AG10803 (cell line): ENCODE measurements at regions not wholly inside any gene's neighbourhood (a gene's known extent, or its start where the extent isn't known, plus 50 kb on each side); places are given as distances from the start of the nearest gene placed in this dataset.
A peak's percentile ranks its signal among the peaks of the same experiment; 100 is the strongest.
"Not testable (repeated sequence)": the region's sequence is repeated elsewhere in the genome, so short reads cannot be mapped to it uniquely, and the experiment has no call there.

Source experiments
- DNase-seq: peaks from one replicate; pipeline ENCODE4 v3.0.0; 2010; ENCODE audit warnings: low read depth
- H3K4me3 ChIP-seq: 2 replicates; pipeline ENCODE4 v1.5.1; 2011; ENCODE audit warnings: mild to moderate bottlenecking, low read length, control low read depth
- TF ChIP-seq, protein P1 (sequence below): conservative IDR thresholded peaks from 2 replicates; pipeline ENCODE4 v1.5.1; 2011; ENCODE audit warnings: mild to moderate bottlenecking, low read length, control low read depth, inconsistent platforms

DNA sequence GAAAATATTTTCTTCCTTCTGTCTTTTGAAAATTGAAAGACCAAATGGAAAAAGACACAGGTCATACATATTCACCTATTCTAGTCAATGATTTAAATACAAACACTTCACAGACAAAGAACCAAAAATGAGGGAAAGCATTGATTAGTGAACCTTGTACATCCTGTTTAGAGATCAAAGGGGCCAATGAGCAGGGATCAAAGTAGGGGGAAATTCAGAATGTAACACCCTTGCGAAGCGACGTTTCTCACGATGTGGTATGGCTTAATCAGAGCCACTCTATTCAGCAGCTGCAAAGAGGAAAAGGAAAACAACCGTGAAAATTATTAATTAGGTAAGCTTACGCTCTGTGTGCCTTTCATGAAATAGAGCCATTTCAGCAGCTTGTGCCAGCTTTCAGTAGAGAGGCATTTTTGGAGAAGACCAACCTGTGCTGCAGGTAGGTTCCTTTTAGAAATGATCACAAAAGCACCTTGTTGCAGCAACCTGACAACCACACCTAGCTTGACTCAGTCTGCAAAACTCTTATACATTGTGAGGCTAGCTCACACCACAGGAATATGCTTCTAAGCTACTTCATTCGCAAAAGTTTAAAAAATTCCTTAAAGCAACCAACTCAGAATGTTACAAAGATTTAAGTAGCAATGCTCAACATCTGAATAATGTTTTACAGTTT, 78.0 kb downstream of the DKK1 start:
- TF ChIP-seq, protein P1, sequence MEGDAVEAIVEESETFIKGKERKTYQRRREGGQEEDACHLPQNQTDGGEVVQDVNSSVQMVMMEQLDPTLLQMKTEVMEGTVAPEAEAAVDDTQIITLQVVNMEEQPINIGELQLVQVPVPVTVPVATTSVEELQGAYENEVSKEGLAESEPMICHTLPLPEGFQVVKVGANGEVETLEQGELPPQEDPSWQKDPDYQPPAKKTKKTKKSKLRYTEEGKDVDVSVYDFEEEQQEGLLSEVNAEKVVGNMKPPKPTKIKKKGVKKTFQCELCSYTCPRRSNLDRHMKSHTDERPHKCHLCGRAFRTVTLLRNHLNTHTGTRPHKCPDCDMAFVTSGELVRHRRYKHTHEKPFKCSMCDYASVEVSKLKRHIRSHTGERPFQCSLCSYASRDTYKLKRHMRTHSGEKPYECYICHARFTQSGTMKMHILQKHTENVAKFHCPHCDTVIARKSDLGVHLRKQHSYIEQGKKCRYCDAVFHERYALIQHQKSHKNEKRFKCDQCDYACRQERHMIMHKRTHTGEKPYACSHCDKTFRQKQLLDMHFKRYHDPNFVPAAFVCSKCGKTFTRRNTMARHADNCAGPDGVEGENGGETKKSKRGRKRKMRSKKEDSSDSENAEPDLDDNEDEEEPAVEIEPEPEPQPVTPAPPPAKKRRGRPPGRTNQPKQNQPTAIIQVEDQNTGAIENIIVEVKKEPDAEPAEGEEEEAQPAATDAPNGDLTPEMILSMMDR, result no peak
- no peak overlapping the region for H3K4me3 ChIP-seq
- DNase-seq, result no peak

DNA sequence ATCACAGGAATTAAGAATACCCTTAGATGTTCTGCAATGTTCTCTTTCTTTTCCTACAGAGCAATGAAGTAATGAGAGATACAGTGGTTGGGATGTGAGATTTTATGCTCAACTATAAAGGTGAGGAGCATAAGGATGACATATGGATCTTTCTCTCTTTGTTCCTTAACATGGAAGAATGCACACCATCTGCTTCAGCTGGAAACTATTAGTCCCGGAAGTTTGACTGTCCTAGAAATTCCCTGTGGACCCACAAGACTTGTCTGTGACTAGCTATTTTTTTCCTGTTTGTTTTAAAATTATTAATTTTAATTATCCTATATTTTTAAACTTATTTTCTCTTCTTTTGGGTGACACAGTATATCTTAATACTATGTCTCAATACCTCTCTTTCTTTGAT, 80.2 kb downstream of the DKK1 start:
- no peak overlapping the region for H3K4me3 ChIP-seq
- TF ChIP-seq, protein P1, result no peak
- DNase-seq, result peak; percentile 38

DNA sequence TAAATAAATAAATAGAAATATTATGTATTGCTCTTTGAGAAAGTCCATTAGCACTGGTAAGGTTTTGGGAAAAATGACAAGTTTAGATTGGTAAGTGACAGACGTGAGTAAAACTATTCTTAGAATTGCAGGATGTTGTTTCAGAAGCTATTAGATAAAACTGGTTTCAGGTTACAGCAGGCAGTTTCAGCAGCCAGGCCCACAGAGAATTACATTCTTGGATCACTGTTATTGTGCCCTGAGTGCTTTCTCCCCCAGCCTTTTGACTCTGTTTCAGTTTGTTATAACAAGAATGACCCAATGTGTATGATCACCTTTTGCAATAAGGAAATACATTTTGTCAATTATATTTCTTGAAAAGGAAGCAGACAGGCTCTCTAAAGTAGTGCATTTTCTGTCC, 86.5 kb downstream of the DKK1 start:
- no peak for DNase-seq
- H3K4me3 ChIP-seq, result no peak overlapping the region
- TF ChIP-seq, protein P1, result no peak

DNA sequence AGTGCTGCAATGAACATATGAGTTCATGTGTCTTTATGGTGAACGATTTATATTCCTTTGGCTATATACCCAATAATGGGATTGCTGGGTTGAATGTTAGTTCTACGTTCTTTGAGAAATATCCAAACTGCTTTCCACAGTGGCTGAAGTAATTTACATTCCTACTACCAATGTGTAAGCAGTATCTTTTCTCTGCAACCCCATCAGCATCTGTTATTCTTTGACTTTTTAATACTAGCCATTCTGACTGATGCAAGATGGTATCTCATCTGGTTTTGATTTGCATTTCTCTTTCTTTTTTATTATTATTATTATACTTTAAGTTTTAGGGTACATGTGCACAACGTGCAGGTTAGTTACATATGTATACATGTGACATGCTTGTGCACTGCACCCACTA, 89.7 kb downstream of the DKK1 start:
- peak; percentile 36 for DNase-seq
- H3K4me3 ChIP-seq, result not testable (repeated sequence)

DNA sequence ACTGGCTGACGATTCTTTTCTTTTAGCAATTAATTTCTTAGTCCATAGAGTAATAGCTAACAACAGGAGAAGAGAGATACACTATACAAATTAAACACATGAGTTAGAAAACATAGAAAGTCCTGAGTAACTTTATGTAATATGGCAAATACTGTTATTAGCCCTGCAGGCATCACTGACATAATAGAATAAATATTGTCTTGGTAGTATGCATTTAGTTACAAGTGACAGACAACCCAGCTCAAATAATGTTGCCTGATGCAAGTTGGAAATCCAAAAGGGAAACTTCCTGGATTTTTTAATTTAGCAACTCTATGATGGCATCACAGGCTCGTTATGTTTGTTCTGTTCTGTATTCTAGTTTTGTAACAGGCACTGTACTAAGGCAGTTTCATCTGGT, 95.1 kb downstream of the DKK1 start:
- TF ChIP-seq, protein P1, result no peak
- H3K4me3 ChIP-seq, result no peak overlapping the region
- no peak for DNase-seq

DNA sequence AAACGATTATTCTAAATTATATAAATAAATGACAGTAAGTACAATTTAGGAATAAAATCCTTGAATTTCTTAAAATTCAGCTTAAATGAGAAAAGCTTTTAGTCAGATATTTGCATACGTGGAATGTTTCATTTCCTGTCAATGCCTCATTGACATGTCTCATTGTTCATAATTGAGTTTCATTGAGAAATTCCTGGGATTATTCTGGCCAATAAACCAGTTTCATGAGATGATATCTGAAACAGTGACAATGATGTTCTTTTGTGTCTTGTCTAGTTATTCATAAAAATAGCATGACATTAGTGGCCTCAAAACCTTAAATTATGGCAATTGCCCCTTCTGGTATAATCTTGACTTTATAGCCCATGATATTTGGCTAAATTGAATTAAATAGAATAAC, 95.8 kb downstream of the DKK1 start:
- no peak overlapping the region for H3K4me3 ChIP-seq
- TF ChIP-seq, protein P1, result no peak
- no peak for DNase-seq

DNA sequence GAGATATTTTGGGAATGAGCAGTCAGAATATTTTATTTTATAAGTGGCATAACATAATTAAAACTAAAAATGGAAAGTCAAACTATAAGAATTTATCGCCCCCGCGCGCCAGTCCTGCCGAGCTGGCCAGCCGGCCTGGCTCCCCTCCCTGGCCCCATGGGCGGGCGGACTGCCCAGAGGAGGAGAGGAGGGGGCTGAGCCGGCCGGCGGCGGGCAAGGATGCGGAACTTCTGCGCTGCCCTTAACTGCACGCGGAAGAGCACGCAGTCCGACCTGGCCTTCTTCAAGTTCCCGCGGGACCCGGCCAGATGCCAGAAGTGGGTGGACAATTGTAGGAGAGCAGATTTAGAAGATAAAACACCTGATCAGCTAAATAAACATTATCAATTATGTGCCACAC, 96.8 kb downstream of the DKK1 start:
- DNase-seq, result no peak
- no peak overlapping the region for H3K4me3 ChIP-seq
- TF ChIP-seq, protein P1, result no peak

DNA sequence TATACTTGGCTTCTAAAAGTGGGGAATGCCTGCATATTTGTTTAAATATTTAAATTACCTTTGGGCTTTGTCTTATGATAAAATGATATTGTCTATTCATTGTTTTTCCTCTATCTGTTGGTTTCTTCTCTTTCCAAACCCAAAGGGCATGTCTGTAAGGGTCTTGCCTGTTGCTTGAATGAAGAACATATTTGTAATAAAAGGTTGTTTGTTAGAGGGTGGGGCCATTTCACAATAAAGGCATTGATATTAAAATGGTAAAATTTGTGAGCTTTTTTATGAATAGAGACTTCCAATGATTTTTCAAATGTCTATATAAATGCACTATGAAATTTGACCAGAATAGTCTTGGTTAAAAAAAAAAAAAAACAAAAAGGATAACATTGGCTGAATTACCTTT, 105.2 kb downstream of the DKK1 start:
- no peak overlapping the region for H3K4me3 ChIP-seq
- DNase-seq, result no peak
- TF ChIP-seq, protein P1, result no peak
